HG03045 (cell line): ENCODE measurements at regions not wholly inside any gene's neighbourhood (a gene's known extent, or its start where the extent isn't known, plus 50 kb on each side); places are given as distances from the start of the nearest gene placed in this dataset.
"Not testable (repeated sequence)": the region's sequence is repeated elsewhere in the genome, so short reads cannot be mapped to it uniquely, and the experiment has no call there.

ENCODE experiments used
- ATAC-seq: cut with Tn5 transposase; IDR thresholded peaks from one replicate; pipeline ENCODE4 v1.9.1; 2021; ENCODE audit warnings: mild to moderate bottlenecking, moderate library complexity; ENCODE audit not compliant: unreplicated experiment

DNA sequence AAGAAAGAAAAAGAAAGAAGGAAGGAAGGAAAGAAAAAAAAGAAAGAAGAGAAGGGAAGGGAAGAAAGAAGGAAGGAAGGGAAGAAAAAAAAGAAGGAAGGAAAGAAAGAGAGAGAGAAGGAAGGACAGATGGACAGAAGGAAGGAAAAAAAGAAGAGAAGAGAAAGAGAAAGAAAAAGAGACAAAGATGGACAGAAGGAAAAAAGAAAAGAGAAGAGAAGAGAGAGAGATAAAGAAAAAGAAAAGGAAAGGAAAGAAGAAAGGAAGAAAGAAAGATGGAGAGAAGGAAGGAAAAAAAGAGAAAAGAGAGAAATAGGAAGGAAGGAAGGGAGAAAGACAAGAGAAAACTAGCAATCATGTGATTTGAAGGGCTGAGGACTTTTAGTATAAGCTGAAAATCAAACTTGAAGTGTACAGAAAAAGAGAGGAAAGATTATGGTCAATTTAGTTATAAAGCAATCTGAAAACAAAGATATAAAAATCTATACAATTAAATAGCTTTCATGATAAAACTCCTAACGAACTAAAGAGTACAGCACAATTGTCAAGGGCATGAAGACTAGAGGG lies 115.3 kb downstream of the LTN1 start:
- ATAC-seq: no peak

DNA sequence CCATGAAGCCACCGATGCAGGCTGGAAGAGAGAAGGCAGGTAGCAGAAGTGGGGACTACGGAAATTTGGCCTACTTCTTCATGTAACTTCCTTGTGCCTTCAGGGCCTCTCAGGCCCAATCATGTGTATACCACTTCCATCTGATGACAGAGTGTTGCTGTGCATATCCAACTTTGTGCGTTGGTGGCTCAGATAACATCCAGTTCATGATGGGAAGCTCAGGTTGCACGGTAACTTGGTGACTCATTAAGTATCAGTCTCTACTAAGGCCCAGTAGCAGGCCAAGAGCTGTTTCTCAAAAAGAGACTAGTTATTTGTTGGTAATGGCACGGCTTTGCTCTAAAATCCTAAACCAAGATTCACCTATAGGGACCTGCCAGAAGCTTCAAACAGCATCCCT lies 117.6 kb downstream of the LTN1 start:
- ATAC-seq: no peak

DNA sequence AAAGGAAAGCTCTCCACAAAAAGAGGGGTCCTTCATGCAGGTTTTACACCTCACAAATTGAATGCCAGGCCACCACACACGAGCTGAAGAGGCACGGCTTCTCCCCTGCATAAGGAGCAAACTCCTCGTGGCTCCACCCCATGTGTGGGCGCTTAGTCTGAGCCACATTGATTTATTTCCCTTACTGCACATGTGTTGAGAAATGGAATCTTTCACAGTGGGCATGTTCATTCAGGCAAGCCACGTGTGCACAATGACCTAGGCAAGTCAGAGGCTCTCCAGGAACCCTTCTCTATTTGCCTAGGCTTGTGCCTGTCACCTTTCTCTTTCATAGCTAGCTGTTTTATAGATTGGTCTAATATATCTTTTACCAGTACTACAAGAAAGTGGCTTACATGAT lies 120.5 kb downstream of the LTN1 start:
- ATAC-seq: no peak

DNA sequence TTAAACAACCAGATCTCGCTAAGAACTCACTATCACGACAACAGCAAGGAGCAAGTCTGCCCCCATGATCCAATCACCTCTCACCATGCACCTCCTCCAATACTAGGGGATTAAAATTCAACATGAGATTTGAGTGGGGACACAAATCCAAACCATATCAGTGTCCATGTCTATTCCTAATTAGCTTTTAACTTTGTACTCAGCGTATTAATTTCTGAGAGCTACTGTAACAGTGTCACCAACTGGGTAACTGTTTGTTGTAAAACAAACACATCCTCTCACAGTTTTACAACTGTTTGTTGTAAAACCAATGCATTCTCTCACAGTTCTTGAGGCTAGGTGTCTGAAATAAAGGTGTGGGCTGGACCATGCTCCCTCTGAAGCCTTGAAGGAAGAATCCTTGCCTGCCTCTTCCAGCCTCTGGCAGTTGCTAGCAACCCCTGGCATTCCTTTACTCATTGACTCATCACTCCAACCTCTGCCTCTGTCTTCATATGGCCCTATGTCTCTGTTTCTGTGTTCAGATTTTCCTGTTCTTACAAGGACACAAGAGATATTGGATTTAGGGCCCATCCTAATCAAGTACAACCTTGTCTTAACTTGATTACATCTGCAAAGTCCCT lies 121.2 kb downstream of the LTN1 start:
- no peak for ATAC-seq

DNA sequence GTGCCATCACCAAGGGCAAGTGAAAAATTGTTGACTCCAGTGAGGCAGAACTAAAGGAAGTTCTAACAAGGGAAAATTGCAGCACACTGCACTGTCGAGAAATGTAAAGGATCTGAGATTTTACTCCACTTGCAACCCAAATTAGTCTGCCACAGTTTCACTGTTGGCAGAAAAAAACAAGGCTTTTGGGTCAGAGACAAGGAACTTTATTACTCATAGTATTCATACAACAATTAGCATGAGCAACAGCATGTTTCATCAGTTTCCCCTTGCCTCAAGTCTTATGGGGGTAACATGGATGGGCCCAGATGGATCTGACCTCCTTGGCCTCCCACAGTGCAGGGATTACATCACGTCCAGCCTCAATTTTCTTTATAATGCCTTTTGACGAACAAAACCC lies 125.3 kb downstream of the LTN1 start:
- no peak for ATAC-seq

DNA sequence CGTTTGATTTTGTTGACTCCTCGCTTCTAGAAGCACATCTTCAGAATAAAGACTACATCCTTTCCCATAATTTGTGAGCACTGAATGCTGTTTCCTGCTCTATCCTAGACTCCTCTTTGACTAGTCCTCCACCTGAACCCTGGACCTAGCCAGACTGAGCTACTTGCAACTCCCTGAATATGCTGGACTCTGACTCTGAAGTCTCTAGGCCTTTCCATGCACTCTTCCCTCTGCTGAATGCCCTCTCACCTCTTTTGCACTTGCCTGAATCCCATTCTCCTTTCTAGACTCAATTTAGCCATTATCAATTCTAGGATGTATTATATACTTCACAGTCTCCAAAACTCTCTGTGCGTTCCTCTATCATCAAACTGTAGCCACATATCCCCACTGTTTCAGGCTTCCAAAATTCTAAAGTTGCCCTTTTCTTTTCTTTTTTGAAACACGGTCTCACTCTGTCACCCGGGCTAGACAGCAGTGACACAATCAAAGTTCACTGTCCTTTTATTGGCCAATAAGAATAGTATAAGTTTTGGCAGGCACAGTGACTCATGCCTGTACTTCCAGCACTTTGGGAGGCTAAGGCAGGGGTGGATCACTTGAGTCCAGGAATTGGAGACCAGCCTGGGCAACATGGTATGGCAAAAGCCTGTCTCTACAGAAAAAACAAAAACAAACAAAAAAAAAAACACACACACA lies 127.0 kb downstream of the LTN1 start:
- ATAC-seq: no peak

DNA sequence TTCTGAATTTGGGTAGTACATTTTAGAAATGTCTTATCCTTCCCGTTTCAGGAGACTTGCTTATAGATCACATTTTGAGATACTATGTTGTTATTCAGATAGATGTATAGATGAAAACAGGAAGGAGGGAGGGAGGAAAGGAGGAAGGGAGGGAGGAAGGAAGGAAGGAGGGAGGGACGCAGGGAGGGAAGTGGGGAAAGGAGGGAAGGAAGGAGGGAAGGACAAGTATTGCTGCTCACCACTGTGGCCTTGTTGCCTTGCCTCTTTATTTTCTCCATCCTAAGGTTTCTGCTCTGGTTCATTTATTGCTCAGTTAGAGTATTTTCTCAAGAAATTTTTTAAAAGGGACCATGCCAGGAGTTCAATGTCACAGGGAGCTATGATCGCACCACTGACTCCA lies 134.3 kb downstream of the LTN1 start:
- ATAC-seq: no peak

DNA sequence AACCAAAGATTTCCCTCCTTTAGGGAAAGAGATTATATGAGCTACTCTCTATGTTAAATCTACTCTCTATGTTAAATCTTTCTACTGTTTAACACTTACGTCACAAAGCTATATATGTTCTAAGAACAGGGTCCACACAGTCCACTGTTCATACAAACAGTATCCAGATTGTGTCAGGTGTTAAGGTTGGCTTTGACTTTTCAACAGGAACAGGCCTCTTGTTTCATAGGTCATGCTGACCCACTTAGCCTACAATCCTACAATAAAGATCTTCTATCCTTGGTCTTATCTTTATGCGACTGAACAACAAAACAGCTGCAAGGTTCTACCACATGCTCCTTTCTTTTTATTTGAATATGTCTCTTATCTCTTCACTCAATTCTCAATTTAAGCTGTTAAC lies 134.9 kb downstream of the LTN1 start:
- ATAC-seq: no peak

DNA sequence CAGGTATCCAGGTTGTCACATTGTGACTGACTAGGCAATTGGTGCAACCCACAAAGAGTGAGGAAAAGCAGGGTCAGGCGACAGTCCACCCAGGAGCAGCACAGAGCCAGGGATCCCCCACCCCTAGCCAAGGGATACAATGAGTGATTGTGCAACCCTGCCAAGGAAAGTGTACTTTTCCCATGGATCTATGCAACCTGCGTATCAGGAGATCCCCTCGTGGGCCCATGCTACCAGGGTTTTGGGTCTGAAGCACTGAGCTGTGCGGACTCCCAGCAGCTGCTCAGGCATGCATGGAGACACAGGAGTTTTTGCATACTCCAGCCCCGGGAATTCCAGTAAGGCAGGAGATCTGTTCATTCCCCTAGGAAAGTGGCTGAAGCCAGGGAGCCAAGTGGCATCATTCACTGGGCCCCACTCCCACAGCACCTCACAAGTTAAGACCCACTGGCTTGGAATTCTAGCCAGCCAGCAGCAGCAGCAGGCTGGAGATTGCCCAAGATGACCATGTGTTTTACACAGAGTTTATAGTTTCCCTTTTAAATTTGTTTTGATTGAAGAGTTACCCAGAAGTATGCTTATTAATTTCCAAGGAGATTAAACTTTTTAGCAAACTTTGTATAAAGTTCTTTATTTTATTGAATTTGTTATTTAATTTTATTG lies 136.0 kb downstream of the LTN1 start:
- no peak for ATAC-seq

DNA sequence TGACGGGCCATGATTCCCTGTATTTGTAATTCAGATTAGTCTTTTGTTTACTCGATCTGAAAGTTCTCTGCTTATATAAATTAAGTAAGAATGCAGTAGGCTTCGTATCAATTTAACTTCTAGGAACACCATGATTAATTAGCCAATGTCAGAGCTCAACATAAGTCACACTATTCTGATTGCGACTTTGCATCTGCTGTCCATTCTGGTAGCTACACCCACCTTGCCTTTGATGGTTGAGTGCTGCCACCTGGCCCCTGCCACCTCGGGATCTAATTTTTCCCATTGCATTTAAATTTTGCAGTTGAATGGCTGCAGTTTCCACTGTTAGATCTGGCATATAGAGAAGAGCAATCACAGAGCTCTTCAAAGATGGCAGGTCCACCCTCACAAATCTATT lies 140.0 kb downstream of the LTN1 start:
- no peak for ATAC-seq

DNA sequence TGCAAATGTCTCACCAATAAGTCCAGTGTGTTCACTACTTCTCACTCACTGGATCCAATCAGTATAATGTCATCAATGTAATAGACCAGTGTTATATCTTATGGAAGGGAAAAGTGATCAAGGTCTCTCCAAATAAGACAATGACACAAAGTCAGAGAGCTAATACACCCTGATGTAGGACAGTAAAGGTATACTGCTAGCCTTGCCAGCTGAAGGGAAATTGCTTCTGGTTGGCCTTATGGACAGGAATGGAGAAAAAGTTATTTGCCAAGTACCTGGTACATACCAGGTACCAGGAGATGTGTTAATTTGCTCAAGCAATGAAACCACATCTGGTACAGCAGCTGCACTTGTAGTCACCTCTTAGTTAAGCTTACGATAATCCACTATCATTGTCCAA lies 141.0 kb downstream of the LTN1 start:
- no peak for ATAC-seq

DNA sequence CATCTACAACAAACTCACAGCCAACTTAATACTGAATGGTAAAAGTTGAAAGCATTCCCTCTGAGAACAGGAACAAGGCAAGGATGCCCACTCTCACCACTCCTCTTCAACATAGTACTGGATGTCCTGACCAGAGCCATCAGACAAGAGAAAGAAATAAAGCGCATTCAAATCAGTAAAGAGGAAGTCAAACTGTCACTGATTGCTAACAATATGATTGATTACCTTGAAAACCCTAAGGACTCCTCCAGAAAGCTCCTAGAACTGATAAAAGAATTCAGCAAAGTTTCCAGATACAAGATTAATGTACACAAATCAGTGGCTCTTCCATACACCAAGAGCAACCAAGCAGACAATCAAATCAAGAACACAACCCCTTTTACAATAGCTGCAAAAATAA lies 153.4 kb downstream of the LTN1 start:
- not testable (repeated sequence) for ATAC-seq

DNA sequence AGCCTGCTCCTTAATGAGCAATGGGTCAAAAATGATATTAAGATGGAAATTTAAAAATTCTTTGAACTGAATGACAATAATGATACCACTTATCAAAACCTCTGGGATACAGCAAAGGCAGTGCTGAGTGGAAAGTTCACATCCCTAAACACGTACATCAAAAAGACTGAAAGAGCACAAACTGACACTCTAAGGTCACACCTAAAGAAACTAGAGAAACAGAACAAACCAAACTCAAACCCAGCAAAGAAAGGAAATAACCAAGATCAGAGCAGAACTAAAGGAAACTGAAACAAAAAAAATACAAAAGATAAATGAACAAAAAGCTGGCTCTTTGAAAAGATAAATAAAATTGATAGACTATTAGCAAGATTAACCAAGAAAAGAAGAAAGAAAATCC lies 155.3 kb downstream of the LTN1 start:
- not testable (repeated sequence) for ATAC-seq

DNA sequence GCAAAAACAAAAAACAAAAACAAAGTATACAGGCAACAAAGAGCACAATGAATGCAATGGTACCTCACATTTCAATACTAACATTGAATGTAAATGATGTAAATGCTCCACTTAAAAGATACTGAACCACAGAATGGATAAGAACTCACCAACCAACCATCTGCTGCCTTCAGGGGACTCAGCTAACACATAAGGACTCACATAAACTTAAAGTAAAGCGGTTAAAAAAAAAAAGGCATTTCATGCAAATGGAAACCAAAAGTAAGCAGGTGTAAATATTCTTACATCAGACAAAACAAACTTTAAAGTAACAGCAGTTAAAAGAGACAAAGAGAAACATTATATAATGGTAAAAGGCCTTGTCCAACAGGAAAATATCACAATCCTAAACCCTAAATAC lies 156.1 kb downstream of the LTN1 start:
- not testable (repeated sequence) for ATAC-seq

DNA sequence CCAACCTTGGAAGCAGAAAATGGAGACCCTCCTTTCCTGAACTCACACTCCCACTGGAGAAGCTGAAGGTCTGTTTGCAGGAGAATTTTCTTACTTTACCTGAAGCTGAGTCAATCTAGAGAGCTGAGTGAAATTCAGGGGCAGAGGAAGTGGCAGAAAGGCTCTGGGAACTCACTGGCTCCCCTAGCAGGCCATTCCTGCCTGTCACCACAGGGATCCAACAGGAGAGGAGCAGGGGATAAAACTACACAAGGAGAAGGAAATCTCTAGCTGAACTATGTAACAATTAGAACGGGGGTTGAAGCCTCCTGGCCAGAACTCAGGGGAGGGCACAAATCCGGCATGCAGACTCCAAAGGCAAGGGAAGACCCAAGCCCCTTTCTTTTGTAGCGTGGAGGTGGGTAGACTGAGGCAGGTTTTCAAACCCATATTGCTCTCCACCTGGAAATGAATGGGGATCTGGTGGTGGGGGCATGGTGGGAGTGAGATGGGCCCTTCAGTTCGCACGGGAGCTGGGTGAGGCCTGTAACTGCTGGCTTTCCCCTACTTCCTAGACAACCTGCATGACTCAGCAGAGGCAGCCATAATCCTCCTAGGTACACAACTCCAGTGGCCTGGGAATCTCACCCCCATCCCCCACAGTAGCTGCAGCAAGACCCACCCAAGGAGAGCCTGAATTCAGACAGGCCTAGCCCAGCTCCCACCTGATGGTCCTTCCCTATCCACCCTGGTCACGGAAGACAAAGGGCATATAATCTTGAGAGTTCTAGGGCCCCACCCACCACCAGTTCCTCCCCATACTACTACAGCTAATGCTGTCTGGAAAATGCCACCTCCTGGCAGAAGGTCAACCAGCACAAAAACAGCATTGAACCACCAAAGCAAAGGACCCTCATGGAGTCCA lies 158.1 kb downstream of the LTN1 start:
- no peak for ATAC-seq

DNA sequence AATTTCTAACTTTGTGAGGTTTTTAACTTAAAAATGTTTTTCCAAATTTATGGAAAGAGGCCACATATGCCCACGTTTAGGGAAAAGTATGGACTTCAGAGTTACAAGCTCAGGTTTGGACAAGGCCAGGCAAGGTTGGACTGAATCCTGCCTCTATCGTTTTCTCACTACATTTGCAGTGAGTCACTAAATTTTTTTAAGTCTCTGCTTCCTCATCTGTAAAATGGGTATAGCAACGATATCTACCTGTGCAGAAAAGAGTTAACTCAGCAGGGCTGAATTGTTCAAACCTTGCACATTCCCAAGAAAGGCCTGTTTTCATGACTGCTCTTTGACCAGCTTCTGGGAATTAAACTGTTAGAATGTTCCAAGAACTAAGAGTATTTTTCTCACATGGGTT lies 159.1 kb downstream of the LTN1 start:
- ATAC-seq: no peak

DNA sequence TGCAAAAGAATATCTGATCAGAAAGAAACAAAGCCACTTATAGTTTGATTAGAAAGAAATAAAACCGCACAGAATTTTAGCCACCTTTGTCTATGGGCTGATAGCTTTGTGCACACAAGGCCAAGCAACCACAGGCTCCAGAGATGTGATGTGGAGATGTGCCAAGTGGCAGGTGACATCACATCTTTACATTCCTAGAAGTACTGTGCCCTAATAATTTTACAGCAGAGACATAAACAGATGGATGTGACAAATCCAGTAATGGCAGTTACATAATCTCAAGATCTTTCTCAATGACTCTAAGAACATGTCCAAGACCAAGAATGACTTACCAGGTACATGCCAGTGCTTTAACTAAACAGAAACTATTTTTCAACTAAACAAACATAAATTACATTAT lies 159.5 kb downstream of the LTN1 start:
- no peak for ATAC-seq

DNA sequence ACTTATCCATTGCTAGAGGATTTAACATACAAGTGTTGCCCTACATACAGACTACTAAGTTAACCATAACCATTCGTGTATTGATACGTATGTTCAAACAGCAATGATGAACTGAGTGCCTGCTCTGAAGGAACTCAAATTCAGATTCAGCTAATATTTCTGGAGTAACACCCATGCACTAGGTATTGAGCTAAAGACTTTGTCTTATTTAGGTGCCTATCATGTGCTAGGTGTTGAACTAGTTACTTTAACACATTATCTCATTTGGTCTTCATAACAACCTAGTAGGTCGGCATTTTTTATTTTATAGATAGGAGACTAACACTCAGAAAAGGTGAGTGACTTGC lies 160.0 kb downstream of the LTN1 start:
- ATAC-seq: no peak

DNA sequence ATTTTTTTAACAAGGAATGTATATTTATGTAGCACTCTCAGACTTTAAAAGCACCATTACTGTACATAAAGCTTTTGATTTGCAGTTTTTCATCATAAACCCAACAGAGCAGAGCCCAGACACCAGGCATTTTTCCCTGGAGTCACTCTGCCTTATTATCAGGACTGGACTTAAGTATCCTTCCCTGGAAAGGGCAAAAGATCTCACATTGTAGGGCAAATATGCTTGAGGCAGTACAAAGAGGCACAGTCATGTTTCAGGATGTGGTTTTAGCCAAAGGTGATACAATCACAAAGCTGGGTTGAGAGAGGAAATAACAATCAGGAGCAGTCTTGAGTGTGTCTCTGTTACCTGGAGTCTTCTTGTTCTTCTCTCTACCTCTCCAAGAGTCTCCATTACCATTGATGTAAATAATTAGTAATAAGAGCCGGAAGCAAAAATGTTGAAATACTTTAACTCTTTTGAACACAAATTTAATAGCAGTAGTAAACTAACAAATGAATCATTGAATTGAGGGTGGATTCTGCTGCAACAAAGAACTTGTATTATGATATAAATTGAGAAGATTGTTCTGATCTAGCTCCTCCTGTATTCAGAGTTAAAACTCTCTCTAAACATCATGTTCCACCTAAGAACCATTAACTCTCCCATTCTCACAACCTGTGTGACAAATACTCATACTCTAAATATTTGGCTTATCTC lies 160.5 kb downstream of the LTN1 start:
- ATAC-seq: no peak

DNA sequence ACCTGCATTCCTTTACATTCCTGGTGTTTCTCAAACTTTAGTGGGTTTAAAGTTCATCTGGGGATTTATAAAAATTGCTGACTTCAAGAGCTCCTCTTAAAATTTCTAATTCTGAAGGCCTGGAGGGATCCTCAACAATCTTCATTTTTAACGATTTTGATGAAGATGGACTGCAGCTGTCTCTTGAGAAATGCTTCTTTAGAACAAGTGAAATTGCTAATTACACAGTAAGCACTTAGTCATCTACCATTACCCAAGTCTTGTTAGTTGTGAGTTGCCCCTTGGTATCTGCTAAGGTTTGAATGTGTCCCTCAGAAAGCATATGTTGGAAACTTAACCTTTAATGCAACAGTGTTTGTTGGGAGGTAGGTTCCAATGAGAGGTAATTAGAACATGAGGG lies 163.7 kb downstream of the LTN1 start:
- ATAC-seq: no peak

DNA sequence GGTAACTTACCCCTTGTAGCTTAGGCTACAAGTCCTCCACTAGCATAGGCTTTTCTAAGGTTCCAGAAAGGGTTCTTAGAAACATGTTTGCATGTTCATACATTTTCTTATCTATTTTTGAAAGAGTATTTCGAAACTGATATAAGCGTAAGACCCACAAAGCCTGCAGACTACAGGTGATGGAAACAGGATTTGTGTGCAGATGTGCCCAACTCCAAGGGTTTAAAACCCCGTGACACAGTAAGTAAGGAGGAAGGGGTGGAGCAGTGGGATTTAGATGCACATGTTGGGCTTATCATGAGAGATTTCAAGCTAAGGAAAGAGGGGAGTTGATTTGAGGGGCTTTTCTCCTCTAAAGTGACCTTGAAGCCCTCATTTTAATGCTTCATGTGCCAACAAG lies 164.7 kb downstream of the LTN1 start:
- ATAC-seq: no peak
